Prostate gland (tissue), 2 donors: ENCODE measurements at regions not wholly inside any gene's neighbourhood (a gene's known extent, or its start where the extent isn't known, plus 50 kb on each side); places are given as distances from the start of the nearest gene placed in this dataset.

Experiments used
- DNase-seq: peaks from one replicate; pipeline ENCODE4 v3.0.0-alpha.2; 2019; ENCODE audit warnings: low spot score
- H3K27ac ChIP-seq, 2 donors: fragments of 200-600 bp; sonication (generic); 2 replicates each; pipeline ENCODE4 v1.5.1; 2017 to 2019
- H3K27me3 ChIP-seq: fragments of 200-600 bp; sonication (generic); replicated peaks from 2 replicates; pipeline ENCODE4 v1.5.1; 2019; ENCODE audit not compliant: insufficient read depth
- H3K36me3 ChIP-seq, 2 donors: fragments of 200-600 bp; sonication (generic); 1 replicate in 1 of 2; 2 replicates in 1 of 2; pipeline versions ENCODE4 v1.5.1 to v1.8.1; 2017 to 2019
- H3K4me1 ChIP-seq: fragments of 200-600 bp; sonication (generic); replicated peaks from 2 replicates; pipeline ENCODE4 v1.5.1; 2019
- H3K4me3 ChIP-seq, 2 donors: fragments of 200-600 bp; sonication (generic); 2 replicates each; pipeline ENCODE4 v1.5.1; 2017 to 2019
- H3K9me3 ChIP-seq: fragments of 200-600 bp; sonication (generic); 2 replicates; pipeline ENCODE4 v1.5.1; 2017
- POLR2A ChIP-seq: fragments of 450-650 bp; IDR thresholded peaks from one replicate; pipeline ENCODE4 v1.6.1; 2016; ENCODE audit warnings: antibody characterized with exemption, mild to moderate bottlenecking
- POLR2AphosphoS5 ChIP-seq: sonication (generic); formaldehyde crosslinking; IDR thresholded peaks from one replicate; pipeline ENCODE4 v1.6.1; 2017; ENCODE audit warnings: antibody characterized with exemption
- WGBS: methylation state at CpG from one replicate; pipeline ENCODE4 v1.1.5; 2018; 5-methylcytosine and 5-hydroxymethylcytosine counted together
- intact Hi-C: fragments of 100-400 bp; cut with DNase I; formaldehyde crosslinking; loops from one replicate; pipeline ENCODE4 v1.14.2; 2022
- TF ChIP-seq, protein P1 (sequence below), 4 experiments: fragments of 200-600 bp in 2 of 4; fragments of 450-650 bp in 2 of 4; sonication (generic) in 2 of 4; IDR thresholded peaks; 1 replicate in 3 of 4; 2 replicates in 1 of 4; pipeline ENCODE4 v1.5.1; 2016 to 2019; ENCODE audit warnings: antibody characterized with exemption in 4 of 4, mild to moderate bottlenecking in 2 of 4, moderate library complexity in 2 of 4

- no peak for DNase-seq
- Histone ChIP-seq H3K9me3 (no peaks in the 10 kb centered on the region), H3K27ac (no peak overlapping the region), H3K4me1 (no peaks in the 10 kb centered on the region), H3K27me3 (no peaks in the 10 kb centered on the region), H3K4me3 (no peak overlapping the region), H3K36me3 (no peaks in the 10 kb centered on the region)
- TF ChIP-seq POLR2A (no peak), POLR2AphosphoS5 (no peak)
- TF ChIP-seq, protein P1, sequence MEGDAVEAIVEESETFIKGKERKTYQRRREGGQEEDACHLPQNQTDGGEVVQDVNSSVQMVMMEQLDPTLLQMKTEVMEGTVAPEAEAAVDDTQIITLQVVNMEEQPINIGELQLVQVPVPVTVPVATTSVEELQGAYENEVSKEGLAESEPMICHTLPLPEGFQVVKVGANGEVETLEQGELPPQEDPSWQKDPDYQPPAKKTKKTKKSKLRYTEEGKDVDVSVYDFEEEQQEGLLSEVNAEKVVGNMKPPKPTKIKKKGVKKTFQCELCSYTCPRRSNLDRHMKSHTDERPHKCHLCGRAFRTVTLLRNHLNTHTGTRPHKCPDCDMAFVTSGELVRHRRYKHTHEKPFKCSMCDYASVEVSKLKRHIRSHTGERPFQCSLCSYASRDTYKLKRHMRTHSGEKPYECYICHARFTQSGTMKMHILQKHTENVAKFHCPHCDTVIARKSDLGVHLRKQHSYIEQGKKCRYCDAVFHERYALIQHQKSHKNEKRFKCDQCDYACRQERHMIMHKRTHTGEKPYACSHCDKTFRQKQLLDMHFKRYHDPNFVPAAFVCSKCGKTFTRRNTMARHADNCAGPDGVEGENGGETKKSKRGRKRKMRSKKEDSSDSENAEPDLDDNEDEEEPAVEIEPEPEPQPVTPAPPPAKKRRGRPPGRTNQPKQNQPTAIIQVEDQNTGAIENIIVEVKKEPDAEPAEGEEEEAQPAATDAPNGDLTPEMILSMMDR (IDR thresholded peaks at IDR 0.05): no peak
- intact Hi-C loops: no loop called here
- WGBS: 8% methylated on average over 7 of the region's 7 CpGs
Measured at GRCh38 chr5:167967494-167968177, 323.8 kb upstream of the WWC1 start.

DNA sequence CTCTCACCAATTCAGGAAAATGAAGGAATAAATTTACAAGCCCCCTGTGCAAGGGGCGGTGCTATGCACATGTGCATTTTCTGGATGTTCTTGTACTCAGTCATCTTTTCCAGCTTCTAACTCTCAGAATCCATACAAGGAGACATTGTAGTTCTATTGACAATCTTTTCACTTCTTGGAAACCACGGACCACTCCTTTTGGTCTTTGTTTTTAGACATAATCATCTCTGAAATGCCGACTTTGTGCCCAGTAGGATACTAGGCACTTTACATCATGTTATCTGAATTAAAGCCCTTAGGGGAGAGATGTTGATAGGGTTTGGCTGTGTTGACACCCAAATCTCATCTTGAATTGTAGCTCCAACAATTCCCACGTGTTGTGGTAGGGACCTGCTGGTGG, 322.6 kb upstream of the WWC1 start:
- no peak for DNase-seq
- TF ChIP-seq POLR2AphosphoS5 (no peak), POLR2A (no peak)
- TF ChIP-seq, protein P1 (IDR thresholded peaks at IDR 0.05): no peak
- no peaks in the 10 kb centered on the region for H3K27me3 ChIP-seq
- no peak overlapping the region for H3K27ac ChIP-seq
- H3K4me3 ChIP-seq: no peak overlapping the region
- no peaks in the 10 kb centered on the region for H3K9me3 ChIP-seq
- no peaks in the 10 kb centered on the region for H3K4me1 ChIP-seq
- no peaks in the 10 kb centered on the region for H3K36me3 ChIP-seq
- WGBS: 81% methylated on average over 4 of the region's 4 CpGs
- intact Hi-C loops: no loop called here

DNA sequence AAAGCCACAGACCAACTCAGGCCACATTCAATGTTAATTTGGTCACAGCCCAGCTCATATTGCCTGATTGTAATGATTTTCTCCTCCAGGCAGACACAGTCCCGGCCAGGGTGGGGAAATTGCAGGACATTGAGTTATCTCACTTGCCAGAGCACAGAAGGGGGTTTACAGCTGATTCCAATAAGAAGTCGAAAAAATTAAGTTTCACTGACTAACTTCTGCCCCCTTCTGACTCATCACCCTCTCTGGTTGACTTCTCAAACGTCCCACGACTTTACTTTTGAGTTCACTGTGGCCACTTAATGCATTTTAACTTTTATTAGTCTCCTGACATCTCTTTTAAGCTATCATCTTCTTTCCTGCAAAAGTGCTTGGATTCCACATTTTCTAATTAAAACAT, 321.4 kb upstream of the WWC1 start:
- no peaks in the 10 kb centered on the region for H3K27me3 ChIP-seq
- H3K9me3 ChIP-seq: no peaks in the 10 kb centered on the region
- H3K4me1 ChIP-seq: no peaks in the 10 kb centered on the region
- intact Hi-C loops: no loop called here
- TF ChIP-seq POLR2AphosphoS5 (no peak), POLR2A (no peak)
- TF ChIP-seq, protein P1 (IDR thresholded peaks at IDR 0.05): no peak
- H3K36me3 ChIP-seq: no peaks in the 10 kb centered on the region
- H3K4me3 ChIP-seq: no peak overlapping the region
- WGBS: 56% methylated on average over 4 of the region's 4 CpGs
- no peak overlapping the region for H3K27ac ChIP-seq
- no peak for DNase-seq

DNA sequence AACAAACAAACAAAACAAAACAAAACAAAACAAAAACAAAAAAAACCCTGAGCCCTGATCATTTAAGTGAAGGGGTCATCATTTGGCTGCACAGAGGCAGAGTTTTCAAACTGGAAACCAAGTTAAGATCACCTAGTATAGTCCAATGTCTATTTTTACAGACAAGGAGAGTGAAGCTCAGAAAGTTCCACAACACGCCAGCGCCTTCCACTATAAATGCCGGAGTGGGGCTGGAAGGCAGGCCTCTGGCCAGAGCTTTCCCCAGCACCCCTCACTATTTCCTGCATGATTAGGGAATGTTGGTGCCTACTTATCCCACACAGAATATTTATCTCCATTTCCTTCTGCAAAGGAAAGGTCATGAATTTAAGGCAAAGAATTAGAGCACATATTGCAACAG, 319.7 kb upstream of the WWC1 start:
- intact Hi-C loops: no loop called here
- H3K27ac ChIP-seq: no peak overlapping the region

DNA sequence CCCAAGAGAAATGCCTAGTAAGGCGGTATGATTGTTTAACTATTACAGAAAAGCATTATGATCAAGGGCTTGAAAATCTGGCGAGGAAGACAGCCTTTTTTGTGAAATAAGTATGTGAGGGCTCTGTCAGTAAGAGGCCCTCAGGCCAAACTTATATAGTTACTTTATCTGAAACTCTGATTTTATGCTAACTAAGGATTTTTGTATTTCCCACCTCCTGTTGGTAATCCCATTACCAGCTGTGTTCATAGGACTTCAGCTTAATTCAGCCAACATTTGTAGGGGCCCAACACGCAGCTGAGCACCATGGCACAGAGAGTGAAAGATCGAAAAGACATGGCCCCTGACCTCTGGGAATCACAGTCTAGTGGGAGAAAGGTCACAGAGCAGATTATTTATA, 318.3 kb upstream of the WWC1 start:
- H3K27ac ChIP-seq: no peak overlapping the region
- DNase-seq: no peak
- no peaks in the 10 kb centered on the region for H3K9me3 ChIP-seq
- H3K4me3 ChIP-seq: no peak overlapping the region
- WGBS: 91% methylated on average over 4 of the region's 4 CpGs
- TF ChIP-seq, protein P1 (IDR thresholded peaks at IDR 0.05): no peak
- TF ChIP-seq POLR2AphosphoS5 (no peak), POLR2A (no peak)
- no peaks in the 10 kb centered on the region for H3K27me3 ChIP-seq
- H3K4me1 ChIP-seq: no peaks in the 10 kb centered on the region
- H3K36me3 ChIP-seq: no peaks in the 10 kb centered on the region
- intact Hi-C loops: no loop called here

More for the DNA sequence above, 319.7 kb upstream of the WWC1 start:
- DNase-seq: no peak
- H3K27me3 ChIP-seq: no peaks in the 10 kb centered on the region
- H3K4me3 ChIP-seq: no peak overlapping the region
- H3K4me1 ChIP-seq: no peaks in the 10 kb centered on the region
- TF ChIP-seq POLR2AphosphoS5: no peak
- no peak for TF ChIP-seq POLR2A
- TF ChIP-seq, protein P1 (IDR thresholded peaks at IDR 0.05): no peak
- H3K9me3 ChIP-seq: no peaks in the 10 kb centered on the region
- WGBS: 93% methylated on average over 3 of the region's 3 CpGs
- no peaks in the 10 kb centered on the region for H3K36me3 ChIP-seq
